HUDEP-2 (cell line): ENCODE measurements at regions not wholly inside any gene's neighbourhood (a gene's known extent, or its start where the extent isn't known, plus 50 kb on each side); places are given as distances from the start of the nearest gene placed in this dataset.

Experiments used
- DNase-seq, 76 experiments: peaks; one replicate each; lab custom pipeline; 2025; ENCODE audit not compliant: unreplicated experiment in 76 of 76; lab: John Stamatoyannopoulos, UW

- DNase-seq: no peak
Observed at GRCh38 chr12:13691598-13691997, 289.8 kb downstream of the GRIN2B start.

GRCh38 chr12:13687633-13688032 is 293.8 kb downstream of the GRIN2B start:
- no peak for DNase-seq

GRCh38 chr12:13686260-13686659 is 295.1 kb downstream of the GRIN2B start:
- DNase-seq: no peak

- DNase-seq: no peak
Observed at GRCh38 chr12:13680916-13681315, 300.5 kb downstream of the GRIN2B start.

GRCh38 chr12:13676880-13677279 is 304.5 kb downstream of the GRIN2B start:
- no peak for DNase-seq

- DNase-seq: no peak
Observed at GRCh38 chr12:13670285-13670866, 311.0 kb downstream of the GRIN2B start.

GRCh38 chr12:13668880-13669279 is 312.5 kb downstream of the GRIN2B start:
- no peak for DNase-seq

- DNase-seq: no peak
Observed at GRCh38 chr12:13666806-13667205, 314.6 kb downstream of the GRIN2B start.

GRCh38 chr12:13661005-13661887 is 320.2 kb downstream of the GRIN2B start:
- peak in 21 of 76 experiments; percentile 0 to 32 (median 6) for DNase-seq

- DNase-seq: no peak
Observed at GRCh38 chr12:13654456-13654855, 326.9 kb downstream of the GRIN2B start.

GRCh38 chr12:13652105-13652504 is 329.3 kb downstream of the GRIN2B start:
- DNase-seq: no peak

GRCh38 chr12:13635709-13636108 is 345.7 kb downstream of the GRIN2B start:
- DNase-seq: no peak

- DNase-seq: no peak
Observed at GRCh38 chr12:13631873-13632272, 349.5 kb downstream of the GRIN2B start.

- DNase-seq: no peak
Observed at GRCh38 chr12:13630354-13630753, 351.0 kb downstream of the GRIN2B start.

GRCh38 chr12:13628067-13628466 is 353.3 kb downstream of the GRIN2B start:
- DNase-seq: no peak

GRCh38 chr12:13627536-13627935 is 353.9 kb downstream of the GRIN2B start:
- no peak for DNase-seq

- no peak for DNase-seq
Observed at GRCh38 chr12:13613297-13613696, 368.1 kb downstream of the GRIN2B start.

GRCh38 chr12:13609894-13610679 is 371.3 kb downstream of the GRIN2B start:
- no peak for DNase-seq

GRCh38 chr12:13606290-13606689 is 375.1 kb downstream of the GRIN2B start:
- DNase-seq: no peak

GRCh38 chr12:13603953-13604352 is 377.4 kb downstream of the GRIN2B start:
- DNase-seq: no peak

GRCh38 chr12:13602172-13602571 is 379.2 kb downstream of the GRIN2B start:
- no peak for DNase-seq
